NCI-H2107 (cell line): ENCODE measurements at regions not wholly inside any gene's neighbourhood (a gene's known extent, or its start where the extent isn't known, plus 50 kb on each side); places are given as distances from the start of the nearest gene placed in this dataset.
"Not testable (repeated sequence)": the region's sequence is repeated elsewhere in the genome, so short reads cannot be mapped to it uniquely, and the experiment has no call there.

ENCODE experiments used
- DNase-seq: peaks from one replicate; lab custom pipeline; 2025; lab: John Stamatoyannopoulos, UW

DNA sequence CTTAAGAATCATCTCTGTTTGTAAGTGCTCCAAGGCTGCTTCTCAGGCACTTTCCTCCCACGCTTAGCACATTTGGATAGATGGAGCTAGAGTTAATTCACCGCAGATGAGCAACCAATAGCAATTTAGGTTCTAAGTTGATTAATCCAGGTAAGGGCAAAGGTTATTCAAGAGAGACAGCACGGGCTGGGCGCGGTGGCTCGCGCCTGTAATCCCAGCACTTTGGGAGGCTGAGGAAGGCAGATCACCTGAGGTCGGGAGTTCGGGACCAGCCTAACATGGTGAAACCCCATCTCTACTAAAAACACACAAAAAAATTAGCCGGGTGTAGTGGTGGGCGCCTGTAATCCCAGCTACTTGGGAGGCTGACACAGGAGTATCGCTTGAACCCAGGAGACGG is 54.5 kb upstream of the UNC13C start:
- not testable (repeated sequence) for DNase-seq

DNA sequence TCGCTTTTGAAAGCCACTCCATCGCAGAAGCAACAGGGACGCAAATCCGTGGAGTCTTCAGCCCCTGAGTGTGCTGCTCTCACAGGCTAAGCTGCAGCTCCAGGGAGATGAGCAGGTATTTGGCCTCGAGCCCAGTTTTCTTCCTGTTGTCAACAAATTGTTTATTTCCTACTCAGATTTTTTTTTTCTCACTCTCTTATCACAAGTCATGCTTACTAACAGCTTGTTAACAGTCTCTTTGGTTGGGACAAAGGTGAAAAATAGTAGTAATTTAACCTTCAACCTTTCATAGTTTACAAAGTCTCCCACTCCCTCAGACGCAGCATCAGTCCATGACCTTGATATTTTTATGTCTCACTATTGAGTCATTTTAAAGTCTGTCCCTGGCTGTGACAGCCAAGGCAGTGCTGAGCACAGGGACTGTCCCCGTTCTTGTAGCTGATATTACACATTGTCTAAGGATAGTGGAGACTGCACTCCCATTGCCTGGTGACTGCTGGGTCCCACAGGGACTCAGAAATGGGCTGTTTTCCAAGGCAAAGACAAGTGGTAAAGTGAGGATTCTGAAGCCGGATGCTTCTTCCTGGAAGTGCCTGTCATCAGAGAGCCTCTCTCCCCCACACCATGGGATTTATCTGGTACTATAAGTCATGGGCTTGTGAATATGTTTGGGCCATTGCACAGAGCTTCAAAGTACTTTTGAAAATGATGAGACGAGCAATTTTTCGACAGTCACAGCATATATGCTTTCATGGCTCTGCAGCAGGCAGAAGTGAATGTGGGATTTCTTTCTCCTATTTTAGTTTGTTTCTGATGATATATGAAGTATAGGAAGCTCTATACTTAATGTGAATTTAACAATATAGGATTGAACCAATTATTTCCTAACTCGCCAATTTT is 59.8 kb upstream of the UNC13C start:
- no peak for DNase-seq

DNA sequence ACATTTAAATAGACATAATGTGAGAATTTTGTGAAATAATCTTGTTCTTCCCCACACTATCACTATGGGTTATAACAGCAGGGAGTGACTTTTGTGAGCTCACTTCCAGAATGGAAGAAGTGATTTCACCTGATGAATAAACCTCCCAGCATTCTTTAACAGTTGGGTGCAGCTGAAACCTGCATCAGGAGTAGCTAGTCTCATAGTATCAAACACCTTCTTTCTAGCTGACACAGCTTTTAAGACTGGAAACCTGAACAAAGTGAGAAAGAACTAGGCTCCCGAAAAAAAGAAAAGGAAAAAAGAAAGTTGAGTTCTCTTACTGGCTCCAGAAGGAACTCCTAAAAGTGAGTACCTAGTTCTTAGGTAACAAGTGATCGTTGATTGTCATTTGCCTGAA is 61.1 kb upstream of the UNC13C start:
- DNase-seq: no peak

DNA sequence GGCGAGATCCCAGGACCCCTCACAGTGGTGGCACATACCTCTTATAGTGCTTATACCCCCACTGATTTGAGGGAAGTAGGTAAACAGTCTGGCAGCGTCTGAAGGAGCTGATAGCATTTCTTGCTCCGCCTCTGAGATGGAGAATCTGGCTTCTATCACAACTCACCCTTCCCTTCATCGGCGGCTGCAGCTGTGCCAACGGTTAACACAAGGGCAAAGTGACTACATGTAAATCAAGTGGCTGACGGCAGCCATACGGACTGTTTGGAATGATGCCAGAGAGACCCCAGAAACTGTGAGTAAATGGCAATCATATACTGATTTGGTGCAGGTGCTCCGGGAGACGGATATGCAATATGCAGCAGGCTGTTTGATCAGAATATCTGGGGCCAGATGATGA is 66.8 kb upstream of the UNC13C start:
- DNase-seq: no peak

DNA sequence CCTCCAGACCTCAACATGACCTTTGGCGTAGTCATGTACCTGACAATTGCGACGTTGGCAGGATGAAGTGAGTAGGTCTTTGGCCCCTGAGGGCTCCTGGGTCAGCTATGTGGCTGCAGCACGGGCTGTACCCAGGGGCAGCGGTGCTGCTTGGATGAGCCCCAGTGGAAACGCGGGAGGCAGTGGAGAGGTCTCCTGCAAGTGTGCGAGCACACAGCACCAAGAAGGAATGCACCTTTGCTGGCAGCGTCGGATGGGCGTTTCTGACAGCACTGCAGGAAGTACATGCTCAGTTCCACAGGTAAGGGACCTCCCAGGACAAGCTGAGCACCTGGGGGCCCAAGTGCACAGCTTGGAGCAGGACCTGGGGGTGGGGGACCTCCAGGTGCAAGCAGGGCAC is 67.4 kb upstream of the UNC13C start:
- DNase-seq: no peak

DNA sequence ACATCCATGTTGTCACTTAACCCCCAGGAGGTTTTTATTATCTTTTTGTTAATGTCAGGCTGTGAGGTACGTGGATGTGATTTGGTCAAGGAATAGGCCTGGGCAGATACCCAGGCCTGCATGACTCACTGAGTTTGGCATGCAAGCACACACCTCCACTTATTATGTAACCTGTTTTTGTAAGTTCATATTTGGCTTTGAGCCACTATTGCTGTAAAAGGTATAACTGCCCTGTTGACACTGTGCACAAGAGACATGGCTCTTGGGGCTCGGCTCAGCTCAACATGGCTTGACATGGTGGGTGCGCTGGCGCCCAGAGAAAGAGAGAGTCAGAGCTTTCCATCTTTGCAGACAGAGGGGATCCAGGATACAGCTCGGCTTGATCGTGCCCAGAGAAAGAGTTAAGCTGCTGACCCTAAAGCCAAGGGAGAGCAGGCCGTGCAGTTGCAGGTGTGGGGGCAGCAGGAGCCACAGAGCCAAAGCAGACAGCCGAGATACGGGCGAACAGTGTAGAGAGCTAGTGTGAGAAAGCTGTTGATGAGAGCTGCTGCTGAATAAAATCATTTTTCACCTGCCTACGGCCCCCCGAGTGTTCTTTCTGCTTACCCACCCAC is 67.9 kb upstream of the UNC13C start:
- no peak for DNase-seq

DNA sequence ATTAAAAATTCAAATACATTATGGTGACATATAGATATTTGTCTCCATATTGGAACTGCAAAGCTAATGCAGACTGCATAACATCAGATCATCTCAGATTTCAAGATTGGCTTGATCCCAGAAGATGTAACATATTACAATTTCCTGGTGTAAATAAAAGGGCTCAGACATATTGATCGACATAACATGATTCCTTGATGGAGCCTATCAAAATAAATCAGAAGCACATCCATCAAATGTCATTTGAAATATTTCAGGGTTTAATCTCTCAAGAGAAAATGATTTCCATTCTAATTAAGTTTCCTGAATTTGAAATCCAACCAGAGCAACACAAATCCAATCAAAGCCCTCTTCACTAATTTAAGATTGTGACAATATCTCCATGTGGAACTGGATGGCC is 75.1 kb upstream of the UNC13C start:
- no peak for DNase-seq

DNA sequence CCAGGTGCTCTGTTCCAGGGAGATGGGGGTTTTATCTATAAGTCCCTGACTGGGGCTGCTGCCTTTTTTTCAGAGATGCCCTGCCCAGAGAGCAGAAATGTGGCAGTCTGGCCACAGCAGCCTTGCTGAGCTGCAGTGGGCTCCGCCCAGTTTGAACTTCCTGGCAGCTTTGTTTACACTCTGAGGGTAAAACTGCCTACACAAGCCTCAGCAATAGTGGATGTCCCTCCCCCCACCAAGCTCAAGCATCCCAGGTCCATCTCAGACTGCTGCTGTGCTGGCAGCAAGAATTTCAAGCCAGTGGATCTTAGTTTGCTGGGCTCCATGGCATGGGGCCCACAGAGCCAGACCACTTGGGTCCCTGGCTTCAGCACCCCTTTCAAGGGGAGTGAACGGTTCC is 84.8 kb upstream of the UNC13C start:
- DNase-seq: not testable (repeated sequence)

DNA sequence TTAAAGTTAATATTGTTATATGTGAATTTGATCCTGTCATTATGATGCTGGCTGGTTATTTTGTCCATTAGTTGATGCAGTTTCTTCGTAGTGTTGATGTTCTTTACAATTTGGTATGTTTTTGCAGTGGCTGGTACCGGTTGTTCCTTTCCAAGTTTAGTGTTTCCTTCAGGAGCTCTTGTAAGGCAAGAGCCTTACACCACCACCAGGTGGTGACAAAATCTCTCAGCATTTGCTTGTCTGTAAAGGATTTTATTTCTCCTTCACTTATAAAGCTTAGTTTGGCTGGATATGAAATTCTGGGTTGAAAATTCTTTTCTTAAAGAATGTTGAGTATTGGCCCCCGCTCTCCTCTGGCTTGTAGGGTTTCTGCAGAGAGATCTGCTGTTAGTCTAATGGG is 86.4 kb upstream of the UNC13C start:
- not testable (repeated sequence) for DNase-seq

DNA sequence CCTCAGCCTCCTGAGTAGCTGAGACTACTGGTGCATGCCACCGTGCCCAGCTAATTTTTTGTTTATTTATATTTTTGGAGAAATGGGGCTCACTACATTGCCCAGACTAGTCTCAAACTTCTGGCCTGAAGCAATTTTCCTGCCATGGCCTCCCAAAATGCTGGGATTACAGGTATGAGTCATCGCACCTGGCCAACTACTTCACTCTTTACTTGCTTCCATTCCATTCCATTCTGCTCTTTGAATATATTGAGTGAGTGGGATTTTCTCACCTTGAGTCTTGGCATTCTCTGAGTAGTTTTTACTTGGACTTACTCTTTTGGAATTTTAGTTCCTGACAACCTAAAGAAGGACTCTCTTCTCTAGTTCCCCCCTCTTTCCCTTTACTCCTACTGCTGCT is 93.8 kb upstream of the UNC13C start:
- DNase-seq: no peak

DNA sequence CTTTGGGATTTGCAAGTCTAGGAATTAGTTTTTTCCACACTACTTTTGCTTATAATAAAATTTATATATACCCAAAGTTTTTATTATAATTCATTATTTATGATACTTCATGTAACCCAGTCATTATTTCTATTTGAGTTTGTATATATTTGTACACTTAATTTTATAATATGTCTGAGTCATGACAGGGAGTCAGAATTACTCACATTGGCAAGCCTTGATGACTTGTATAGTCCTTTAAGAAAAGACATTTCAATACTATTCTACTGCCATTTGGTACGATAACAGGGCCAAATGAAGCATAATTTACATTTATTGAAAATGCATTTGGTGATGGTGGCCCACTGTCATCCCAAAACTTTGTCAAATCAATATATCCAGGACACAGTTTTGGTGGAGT is 95.9 kb upstream of the UNC13C start:
- DNase-seq: no peak

DNA sequence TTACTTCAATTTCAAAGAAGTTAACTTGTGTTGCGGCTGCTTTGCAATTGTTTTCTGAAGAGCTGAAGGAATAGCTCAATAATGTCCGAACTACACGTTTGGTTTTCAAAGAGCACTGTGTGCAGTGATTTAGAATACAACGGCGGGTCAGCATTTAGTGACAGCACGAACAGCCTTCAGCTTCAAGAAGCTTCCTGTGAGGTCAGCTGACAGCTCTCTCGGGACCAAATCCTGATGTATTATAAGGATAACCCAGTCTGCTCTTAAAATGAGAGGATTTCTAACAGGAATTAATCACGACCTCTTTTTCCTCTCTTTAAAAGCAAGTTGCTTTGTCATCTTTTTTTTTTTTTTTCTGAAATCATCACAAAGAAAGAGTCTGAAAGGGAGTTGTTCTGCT is 97.9 kb upstream of the UNC13C start:
- DNase-seq: no peak

DNA sequence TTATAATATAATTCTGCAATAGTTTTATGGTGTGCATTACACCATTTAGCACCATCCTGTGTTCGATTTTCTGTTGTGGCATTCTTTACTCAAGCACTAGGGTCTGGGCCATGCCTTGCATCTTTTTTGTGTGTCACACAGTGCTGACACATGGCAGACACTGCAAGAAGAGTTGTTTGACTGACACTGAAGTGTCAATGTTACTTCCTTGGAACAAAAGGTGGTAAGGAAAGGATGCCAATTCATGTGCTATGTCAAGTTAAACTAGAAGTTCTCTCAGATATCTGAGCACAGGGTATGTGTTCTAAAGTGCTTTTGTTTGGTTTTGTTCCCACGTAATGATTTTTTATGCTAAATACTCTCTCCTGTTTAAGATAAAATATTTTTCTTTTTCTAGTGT is 102.5 kb upstream of the UNC13C start:
- no peak for DNase-seq

DNA sequence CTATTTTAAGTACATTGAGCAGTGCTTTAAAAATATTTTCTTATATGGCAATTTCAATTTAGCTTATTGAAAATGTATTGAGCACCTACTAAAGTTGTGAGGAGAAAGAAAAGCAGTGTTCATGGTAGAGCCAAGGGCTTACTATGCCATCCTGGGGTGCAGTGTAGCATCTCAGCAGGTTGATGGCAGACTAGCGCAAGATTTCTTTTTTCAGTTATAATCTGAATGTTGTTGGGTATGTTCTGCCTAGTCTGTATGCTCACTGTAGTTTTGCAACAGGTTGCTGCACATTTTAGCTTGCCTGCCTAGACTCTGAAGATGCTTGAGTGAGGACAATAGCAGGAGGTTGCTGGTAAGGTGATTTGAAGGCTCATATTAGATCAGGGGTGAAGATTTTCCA is 103.1 kb upstream of the UNC13C start:
- no peak for DNase-seq

DNA sequence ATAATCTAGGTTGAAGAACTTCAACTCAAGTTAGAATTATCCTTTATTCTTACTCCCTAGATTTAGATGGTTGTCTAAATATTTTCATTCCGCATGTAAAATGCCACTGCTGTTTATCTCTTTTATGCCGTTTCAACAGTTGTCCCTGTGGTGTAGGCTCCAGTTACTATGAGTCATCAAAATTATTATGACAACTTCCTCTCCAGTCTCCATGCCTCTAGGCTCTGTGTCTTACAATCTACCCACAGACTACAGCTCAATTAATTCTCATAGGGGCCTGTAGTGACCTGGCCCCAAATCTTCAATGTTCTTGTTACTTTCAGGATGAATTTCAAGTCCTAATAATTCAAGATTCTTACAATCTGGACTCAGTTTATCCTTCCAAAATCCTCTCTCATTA is 105.8 kb upstream of the UNC13C start:
- no peak for DNase-seq

DNA sequence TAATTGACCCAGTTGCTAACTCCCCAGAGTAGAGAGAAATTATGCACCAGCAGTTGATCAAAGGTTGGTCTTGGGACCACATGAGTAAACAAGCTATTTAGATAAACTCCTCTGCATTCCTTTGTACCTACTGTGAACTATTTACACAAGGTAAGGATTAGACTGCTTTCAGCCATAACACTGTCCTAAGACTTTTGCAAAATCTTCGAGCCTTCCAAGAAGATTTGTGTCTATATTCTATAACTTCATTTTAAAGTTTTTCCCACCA is 108.5 kb upstream of the UNC13C start:
- DNase-seq: no peak

DNA sequence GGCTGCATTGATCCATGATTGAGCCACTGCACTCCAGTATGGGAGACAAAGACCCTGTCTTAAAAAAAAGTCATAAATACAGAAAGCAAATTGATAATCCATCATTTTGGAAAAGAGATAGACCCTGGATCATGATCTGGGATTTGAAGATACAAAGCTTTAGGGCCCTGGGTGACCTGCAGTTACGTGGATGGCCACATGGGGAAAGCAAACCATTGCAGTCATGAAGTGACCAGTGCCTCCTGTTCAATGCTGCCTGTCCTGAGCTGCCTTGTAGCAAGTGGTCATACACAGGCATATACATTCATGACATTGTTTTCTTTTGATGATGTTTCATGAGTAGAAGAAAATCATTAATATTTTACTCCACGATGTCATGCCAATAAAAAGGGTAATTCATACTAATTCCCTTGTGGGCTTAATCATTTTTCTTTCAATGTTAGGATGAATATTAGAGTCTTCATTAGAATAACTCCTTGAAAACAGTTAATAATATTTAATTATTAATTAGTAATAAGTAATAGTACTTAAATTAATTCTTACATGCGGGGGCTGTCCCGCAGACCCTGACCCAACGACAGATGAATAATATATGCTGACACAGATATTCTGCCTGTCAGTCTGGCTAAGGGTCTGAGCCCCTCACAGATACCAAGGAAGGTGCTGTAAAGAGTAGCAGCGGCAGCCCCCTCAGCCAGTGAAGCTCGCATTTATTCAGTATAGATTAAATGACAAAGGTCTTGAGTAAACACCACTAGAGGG is 109.0 kb upstream of the UNC13C start:
- no peak for DNase-seq

DNA sequence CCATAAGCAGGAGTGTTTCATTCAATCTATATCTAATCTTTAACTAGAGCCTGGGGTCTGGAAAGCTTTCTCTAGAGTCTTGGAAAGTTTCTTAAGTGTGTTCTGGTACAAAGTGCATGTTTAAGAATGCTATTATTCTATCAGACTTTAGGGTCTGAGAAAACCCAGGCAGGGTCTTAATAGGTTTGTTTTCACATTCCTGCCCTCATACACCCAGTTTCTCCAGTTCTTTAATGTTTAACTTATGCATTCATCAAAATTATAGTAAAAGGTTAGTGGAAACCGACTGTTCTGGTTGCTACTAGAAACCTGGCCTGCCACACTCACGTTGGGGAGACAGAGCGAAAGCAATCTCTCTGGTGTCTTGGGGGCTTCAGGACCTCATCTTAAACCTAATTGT is 102.9 kb upstream of the WDR72 start:
- no peak for DNase-seq

DNA sequence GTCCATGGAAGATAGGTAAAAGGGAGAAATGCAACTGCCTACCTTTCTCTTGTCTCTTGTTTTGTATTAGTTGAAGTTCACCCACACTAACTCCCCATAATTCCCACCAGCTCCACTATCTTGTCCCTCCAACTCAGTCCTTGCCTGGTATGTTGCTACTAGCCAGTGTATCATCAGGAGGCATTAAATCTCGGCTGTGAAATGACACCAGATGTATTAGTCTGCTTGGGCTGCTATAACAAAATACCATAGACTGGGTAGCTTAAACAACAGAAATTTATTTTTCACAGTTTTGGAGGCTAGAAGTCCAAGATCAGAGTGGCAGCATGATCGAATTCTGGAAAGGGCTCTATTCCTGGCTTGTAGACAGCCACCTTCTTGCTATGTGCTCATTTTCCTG is 102.3 kb upstream of the WDR72 start:
- no peak for DNase-seq

DNA sequence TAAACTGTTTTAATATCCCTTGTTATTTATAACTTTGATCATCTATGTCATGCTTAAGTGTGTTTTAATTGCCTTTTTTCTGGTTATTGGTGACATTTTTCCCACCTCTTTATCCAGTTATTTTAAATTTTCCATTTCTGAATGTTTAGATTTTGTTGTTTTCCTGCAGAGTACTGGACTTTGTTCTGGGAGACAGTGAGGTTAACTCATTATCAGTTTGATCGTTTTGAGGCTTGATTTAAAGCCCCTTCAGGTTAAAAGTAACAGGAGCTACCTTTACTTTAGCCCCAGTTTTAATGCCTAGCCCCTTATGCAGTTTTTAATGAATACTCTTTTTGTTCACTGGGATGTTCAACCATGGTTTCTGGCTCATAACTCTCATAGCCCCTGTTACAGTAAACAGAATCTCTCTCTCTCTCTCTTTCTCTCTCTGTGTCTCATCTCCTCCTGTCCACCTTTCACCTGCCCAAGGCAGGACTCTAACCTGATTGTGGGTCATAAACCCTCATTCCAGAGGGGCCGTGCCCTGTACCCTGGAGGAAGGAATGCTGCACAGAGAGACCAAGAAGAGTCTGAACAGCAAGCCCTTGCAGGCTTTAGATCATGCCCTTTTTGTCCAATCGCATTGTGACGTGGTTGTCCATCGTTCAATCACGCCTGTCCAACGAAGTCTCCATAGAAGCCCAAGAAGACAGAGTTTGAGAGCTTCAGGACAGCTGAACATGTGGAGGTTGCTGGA is 91.8 kb upstream of the WDR72 start:
- no peak for DNase-seq

DNA sequence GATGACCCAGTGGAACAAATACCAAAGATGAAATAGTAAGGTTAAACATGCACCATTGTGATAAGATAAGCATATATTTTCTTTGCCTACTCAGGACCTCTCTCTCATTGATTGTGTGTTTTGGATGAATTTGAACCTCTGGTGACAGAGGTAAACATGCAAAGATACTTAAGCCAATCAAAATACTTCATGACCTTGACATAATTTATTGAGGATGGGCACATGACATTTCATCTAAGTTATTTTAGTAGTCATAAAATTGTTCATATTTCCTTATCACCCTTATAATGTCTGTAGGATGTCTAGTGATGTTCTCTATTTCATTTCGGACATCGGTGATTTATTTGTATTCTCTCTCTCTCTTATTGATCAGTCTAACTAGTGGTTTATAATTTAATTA is 88.3 kb upstream of the WDR72 start:
- DNase-seq: no peak

DNA sequence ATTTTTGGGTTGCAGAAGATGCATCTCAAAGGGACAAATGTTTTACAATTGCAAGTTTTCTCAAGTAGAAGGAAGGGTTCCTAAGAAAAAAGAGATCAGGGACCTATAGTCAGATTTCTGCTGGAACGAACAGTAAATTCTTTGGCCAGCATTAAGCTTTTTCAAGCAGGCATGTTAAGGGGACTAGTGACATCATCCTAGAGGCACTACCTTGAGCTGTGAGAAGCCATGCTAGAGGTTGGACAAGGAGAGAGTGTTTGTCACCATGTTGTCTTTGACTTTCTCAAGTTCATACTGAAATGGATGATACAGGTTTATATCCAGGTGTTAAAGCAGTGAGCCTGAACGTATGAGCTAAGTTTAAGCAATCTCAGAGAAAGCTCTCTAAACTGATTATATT is 85.2 kb upstream of the WDR72 start:
- no peak for DNase-seq
